Hematopoietic multipotent progenitor cell (in vitro differentiated cells): ENCODE measurements at regions not wholly inside any gene's neighbourhood (a gene's known extent, or its start where the extent isn't known, plus 50 kb on each side); places are given as distances from the start of the nearest gene placed in this dataset.
"Not testable (repeated sequence)": the region's sequence is repeated elsewhere in the genome, so short reads cannot be mapped to it uniquely, and the experiment has no call there.

Experiments
- DNase-seq, 3 donors: peaks; one replicate each; pipeline ENCODE4 v3.0.0-alpha.2; 2011 to 2015; ENCODE audit warnings: low read depth in 2 of 3, low spot score in 2 of 3

DNA sequence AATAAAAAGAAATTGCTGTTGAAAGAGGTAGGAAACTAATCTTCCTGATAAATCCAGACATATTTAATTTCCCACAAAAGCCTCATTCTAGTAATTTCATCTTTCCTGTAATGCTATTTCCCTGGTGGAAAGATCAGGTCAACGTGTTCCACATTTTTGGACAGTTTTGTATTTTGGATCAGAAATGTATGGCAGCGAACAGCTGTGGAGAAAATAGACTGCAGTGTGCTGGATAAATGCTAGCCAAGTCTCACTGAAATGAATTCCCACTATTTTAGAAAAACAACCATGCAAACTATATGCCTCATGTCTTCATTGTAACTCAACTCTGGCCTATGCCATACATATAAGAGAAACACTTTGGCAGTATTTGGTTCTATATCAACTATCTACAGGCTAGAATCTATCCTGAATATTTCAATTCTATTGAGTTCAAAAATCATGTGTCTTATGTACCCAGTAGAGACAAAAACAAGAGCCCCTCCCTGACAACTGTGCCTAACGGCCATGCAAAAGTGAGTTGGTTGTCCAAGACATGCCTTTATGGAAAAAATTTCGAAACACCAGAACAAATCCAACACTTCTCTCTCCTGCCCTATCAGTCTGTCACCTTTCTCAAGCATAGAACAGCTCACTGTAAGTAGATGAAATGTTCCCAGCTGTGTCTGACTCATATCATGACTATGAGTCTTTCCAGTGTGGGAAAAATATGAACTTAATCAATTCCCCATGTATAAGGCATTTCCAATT, 191.3 kb upstream of the NREP start:
- DNase-seq: no peak

DNA sequence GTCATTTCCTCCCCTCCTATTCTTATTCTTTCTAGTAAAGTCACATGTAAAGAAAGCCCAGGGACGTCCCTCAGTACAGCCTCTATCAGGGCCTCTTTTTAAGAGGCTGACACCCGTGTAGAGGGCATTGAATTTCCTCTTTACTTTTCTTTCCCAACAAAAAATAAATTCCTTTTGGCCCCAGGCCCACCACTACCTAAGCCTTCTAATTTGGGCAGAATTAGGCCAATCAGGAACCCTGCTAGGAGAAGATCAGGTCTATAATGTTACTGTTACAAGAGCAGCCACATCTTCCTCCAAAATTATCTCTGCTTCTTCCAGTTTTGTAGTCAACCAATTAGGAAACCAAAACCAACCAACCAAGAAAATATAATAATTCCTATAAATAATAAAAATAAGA, 189.6 kb upstream of the NREP start:
- no peak for DNase-seq

DNA sequence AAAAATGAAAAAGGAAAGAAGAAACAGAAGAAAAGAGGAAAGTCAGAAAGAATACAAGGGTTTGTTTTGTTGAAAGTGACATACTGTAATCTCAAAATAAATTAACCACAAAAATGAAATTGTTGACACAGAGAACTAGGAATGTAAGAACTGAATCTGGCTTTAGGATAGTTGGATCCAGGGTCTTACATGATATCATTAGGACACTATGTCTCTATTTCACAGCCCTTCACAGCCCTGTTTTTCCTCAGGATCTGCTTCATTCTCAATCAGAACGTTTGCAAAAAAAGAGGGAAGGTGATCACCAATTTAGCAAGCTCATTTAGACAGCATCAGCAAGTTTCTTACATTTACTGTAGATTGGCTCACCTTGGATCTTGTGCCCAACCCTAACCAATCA, 188.5 kb upstream of the NREP start:
- DNase-seq: no peak

DNA sequence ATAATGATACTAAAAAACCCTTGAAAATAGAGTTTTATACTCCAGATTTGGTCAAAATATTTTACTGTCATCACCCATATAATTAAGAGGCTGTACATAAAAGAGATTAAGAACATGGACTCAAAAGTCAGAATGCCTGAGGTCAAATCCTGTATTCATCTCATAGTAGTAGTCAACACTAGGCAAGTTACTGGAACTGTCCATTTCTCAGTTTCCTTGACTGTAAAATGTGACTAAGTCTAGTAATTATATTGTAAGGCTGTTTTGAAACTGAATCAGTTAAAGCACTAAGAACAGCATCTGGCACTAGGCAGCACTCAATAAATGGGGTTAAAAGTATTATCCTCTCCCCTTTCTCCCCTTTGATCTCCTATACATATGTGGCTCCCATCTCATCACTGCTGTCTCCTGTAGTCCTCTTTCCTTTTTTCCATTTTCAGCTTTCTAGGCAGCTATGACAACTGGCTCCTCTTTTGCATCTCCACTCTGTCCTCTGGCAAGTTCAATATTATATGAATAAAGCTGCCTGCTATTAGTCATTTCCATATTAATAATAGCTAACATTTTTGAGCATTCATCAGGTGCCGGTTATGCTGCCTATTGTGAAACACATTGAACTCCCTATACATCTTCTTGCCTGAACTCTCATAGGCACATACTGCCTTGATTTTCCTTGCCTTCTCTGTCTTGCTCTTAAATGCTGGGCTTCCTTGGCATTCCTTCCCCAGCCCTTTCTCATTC, 185.8 kb upstream of the NREP start:
- DNase-seq: no peak

DNA sequence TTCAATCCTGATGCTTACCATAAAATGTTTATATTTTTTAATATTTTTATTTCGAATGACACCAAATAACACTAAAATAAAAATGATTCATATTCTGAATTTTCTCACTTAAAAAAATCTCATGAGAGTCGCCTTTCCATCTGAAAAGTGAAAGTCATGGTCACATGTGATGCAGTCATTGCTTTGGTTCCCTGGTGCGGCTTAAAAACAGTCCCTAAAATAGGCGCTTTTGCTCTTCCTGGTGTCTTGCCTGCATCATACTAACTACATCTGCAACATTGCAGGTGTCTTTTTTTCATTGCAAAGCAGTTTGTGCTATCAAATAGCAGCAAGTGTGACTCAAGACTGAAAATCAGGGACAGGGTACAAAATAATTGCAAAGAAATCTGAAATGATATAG, 185.2 kb upstream of the NREP start:
- no peak for DNase-seq

DNA sequence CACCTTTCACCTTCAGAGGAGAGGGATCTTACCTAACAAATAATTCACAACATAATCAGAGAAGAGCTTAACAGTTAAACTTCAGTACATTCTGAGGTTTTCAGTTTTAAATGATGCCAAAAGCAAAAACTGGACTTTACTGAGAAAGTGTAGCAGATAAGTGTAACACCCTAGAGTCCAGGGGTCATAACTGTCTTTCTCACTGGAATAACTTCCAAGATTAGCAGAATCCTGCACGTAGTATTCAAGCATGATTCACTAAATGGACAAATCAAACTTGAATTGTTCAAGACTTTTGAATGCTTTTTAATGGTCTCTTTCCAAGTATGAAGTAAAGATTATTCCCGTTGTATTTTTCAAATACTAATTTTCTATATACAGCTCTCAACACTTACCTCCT, 180.1 kb upstream of the NREP start:
- no peak for DNase-seq

DNA sequence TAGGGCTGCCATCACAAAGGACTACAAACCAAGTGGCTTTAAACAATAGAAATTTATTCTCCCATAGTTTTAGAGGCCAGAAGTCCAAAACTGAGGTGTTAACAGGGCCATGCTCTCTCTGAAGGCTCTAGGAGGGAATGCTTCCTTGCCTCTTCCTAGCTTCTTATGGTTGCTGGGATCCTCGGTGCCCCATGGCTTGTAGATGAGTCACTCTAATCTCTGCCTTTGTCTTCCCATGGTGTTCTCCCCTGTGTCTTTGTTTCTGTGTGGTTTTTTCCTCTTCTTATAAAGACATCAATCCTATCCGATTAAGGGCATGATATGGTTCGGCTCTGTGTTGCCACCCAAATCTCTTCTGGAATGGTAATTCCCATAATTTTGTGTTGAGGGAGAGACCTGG, 178.8 kb upstream of the NREP start:
- DNase-seq: no peak

DNA sequence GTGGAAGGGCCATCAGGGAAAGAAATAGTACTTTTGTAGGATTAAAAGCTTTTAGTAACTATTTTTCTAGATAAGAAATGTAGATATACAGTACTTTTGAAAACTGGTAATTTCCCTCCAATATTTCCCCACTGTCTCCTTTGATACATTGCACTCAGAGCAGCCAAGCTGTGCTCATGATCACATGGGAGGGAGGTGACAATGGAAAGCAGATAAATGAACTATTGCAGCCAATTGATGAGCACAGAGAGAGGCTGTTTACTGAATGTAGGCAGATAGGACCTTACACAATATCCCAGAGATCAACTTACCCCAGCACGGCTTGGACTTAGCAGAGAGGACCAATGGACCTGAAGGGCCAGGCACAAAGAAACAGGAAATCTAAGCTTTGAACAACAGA, 178.0 kb upstream of the NREP start:
- DNase-seq: no peak

DNA sequence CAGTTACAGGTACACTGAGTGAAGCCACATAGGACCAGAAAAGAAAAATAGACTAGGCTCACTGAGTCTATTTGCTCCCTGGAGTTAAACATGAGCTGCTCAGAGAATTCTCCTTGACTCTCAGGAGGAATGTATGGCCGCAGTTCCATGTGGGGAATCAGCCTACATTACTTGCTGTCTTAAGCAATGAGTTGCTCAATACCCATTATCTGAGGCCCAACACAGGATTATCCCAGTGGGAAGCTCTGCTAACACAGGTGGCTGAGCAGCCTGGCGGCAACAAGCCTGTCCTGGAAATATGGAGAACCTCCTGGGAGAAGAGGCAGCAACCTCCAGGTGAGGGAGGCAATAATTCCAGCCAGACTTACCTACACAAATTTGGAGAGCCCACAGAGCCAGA, 177.5 kb upstream of the NREP start:
- DNase-seq: no peak

DNA sequence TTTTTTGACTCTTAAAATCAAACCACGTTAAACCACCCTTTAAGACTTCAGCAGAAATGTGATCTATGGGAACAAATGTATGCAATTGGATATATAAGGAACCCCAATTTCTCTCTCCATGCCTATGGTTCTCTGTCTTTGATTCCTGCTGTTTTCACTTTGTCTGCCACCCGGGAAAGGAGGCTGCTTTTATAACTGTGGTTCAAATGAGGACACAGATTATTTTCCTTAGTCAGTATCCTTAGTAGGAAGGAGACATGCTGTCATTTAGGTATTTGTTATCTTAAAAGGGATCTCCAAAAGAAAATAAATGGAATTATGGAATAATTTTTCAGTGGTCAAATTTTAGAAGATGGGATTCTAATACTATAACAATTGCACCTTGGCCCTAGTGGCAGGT, 176.1 kb upstream of the NREP start:
- no peak for DNase-seq

DNA sequence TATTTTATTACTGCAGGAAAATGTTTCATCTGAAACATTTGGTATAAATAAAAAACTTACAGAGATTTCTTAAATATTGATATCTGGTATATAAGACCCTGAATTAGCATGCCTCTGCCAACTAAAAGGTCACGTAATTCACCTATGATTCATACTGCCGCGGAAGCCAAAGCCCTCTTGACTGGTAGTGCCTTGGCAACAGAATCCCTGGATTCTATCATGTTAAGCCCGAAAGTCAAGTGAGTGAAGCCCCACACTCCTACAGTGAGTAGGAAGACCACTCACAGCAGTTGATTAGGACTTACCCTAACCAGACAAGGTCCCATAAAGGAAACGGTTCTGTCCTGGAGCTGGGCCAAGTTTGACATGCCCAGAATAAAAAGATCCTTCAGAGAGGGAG, 175.6 kb upstream of the NREP start:
- no peak for DNase-seq

DNA sequence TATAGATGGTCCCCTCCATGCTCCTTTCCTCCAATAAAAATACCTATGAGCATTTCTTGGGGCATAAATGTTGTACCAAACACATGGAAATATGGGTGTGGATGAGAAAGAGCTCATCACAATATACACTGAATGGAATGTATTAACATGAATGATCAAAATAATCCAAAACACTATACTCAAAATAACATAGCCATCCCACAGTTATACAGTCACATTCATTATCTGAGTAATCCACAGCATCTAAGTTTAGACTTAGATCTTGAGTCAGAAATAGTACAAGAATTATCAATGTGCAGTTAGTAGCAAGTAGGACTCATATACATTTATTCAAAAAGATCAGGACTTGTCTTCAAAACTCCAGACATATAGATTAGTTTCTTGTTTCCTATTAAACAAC, 175.2 kb upstream of the NREP start:
- no peak for DNase-seq

DNA sequence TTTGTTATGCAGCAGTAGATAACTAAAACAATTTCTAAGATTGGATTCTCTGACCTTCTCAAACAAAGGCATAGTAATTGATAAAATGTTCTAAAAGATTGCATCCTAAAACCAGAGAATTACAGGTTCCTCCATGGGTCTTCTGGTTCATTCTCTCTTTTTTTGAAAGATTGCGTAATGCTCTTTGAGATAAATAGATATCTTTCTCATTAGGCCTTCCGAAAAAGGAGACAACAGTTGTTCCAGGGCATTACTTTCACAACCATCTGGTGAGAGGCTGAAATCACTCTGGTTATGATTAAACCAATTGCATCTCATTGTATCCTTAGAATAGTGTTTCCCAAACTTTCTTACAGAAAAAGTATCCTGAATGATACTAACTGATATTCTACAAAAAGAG, 174.7 kb upstream of the NREP start:
- no peak for DNase-seq

DNA sequence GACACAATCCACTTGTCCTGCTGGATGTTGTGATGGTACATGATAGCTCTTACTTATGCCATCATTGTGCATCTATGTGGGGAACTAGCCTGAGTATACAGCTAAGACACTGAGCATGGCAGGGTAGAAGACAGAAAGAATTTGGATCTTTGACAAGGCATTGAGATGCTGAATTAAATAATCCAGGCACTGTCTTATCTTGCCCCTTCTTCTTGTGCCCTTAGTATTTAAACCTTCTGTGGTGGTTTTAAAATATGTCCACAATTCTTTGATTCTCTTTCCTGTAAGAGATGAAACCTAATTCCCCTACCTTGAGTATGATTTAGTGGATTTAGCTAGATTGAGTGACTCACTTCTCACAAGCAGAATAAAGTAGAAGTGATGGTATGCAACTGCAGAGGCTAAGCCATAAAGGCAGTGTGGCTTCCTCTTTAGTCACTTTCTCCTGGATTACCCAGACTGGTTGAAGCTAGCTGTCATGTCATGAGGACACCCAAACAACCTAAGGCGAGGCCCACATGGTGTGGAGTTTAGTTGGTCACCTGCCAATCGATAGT, 174.0 kb upstream of the NREP start:
- DNase-seq: no peak

DNA sequence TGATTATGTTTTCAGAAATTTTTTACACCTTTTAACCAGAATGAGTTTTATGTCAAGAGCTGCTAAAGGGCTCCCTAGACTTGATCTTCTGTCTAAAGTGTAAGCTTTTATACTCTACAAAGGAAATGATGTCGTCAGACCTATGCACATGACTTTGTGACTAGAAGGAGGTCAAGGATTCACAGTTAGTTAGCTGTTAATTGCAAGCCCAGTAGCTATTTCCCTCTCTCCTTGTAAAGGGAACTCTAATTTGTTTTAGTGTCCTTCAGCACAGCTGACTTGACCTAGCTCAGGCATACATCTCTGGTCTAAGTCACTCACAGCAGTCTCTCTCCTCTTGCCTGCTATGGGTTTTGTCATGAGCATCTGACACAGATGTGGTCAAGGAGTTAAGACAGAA, 173.5 kb upstream of the NREP start:
- no peak for DNase-seq

DNA sequence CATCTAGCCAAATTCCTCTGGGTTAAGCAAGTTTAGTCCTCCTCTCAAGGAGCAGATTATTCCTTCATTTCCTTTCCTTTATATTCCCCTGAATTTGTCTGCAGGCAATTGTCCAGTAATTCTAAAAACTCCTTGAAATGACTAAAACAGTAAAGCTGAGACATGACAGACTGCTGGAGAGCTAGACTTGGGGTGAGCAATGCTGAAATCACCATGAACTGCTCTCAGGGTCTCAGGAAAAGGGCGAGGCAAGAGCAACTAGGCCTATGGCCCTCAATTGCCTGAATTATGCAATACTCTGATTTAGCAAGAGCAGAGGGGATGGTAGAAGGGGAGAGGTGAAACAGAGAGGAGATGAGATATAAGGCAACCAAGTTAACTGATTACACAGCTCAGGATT, 172.9 kb upstream of the NREP start:
- DNase-seq: no peak

DNA sequence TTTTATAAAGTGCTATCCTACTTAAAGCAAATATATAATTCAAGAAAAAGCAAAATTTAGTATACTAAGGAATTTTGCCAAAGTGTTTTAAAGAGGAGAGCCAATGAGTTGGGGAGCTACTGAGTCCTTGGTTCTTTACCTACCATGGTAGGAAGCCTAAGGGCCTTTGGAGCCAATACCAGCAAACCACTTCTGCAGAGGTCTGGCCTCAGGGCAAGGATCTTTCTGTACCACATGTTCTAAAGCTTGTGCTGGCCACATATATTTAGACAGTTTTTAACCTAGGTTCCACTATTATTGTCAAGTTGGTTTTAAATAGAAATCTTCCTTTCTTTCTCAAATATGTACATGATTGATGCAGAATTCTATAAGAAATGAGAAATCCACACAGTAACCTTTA, 172.3 kb upstream of the NREP start:
- no peak for DNase-seq

DNA sequence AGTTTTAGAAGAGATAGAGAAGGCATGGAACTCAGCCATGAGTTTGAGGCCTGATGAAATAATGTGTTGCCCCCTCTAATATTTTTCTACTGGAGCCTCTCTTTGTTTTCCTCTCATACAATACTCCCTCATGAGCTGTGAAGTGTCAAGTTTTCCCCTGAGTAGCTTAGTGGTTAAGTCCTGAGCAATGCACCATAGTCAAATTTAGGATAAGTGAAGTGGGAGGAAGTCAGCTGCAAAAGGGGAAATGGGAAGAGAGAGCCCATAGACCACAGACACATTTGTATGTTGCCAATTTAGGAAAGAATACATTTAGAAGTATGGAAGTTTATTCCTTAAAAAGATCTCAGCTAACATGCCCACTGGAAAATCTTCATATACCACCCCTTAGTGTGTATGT, 171.5 kb upstream of the NREP start:
- no peak for DNase-seq

DNA sequence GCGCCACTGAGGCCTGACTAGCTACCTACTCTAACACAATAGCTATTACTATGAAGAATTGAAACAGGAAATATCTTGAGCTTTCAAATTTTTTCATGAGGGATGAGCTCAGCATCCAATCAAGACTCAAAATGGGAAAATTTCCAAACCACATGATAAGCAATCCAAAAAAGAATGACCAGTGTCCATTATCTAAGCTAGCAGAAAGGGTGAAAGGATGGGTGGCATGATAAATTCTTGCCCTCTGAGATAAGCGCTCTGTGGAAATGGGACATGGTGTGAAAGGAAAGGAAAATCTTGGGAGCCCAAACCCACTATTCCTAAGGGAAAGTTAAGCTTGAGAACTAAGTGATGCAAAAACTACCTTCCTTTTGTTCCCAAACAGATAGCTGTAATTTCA, 170.2 kb upstream of the NREP start:
- DNase-seq: no peak

DNA sequence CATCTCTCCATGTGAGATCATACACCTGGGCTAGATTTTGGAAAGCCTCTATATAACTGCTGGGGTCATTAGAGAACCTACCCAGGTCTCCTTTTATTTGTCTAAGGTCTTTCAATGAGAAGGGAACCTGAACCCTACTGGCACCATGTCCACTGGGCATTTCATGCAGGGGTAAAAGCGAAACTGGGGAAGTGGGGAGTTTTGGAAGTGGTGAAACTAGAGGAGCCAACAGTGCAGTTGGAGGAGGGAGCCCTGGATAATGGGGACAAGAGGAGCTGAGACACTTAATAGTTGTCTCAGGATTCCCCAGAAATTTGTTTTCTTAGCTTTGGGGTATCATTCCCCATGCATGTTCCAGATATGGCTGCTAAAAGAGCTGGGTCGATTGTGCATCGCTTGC, 169.0 kb upstream of the NREP start:
- DNase-seq: no peak

DNA sequence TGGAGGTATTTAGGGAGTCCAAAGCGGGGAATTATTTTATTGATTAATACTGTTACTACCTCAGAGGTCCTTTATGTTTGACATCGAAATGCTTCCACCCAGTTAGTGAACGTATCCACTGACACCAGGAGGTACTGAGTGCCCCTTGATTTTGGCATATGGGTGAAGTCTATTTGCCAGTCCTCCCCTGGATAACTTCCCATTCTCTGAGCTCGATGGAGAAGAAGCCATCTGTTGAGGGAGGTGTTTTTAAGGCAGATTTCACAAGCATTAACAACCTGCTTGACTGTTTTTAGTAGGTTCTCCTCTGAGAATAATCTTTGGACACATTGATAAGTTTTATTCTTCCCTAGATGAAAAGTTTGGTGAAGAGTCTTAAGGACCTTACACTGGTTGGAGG, 165.3 kb upstream of the NREP start:
- no peak for DNase-seq

DNA sequence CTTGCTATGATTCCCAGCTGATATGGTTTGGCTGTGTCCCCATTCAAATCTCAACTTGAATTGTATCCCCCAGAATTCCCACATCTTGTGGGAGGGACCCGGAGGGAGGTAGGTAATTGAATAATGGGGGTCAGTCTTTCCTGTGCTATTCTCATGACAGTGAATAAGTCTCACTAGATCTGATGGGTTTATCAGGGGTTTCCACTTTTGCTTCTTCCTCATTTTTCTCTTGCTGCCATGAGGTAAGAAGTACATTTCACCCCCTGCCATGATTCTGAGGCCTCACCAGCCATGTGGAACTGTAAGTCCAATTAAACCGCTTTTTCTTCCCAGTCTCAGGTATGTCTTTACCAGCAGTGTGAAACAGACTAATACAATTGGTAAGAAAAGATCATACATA, 164.7 kb upstream of the NREP start:
- DNase-seq: not testable (repeated sequence)
